Endothelial cell of umbilical vein (primary cell): ENCODE measurements at regions not wholly inside any gene's neighbourhood (a gene's known extent, or its start where the extent isn't known, plus 50 kb on each side); places are given as distances from the start of the nearest gene placed in this dataset.

ENCODE experiments used
- BruUV-seq: library from RNA; stranded (reverse); fragments of 400-500 nt; replicated peaks from 2 replicates; lab custom pipeline; 2021; lab: Mats Ljungman, UMichigan
- CTCF ChIA-PET: fragments of 300-600, 350-600 bp; sonication (Branson Sonifier 250); formaldehyde crosslinking; loops from one replicate; lab custom pipeline; 2021; ENCODE audit warnings: antibody characterized with exemption, inconsistent platforms; lab: Charles Lee
- POLR2A ChIA-PET: fragments of 300-600, 350-600 bp; sonication (Branson Sonifier 250); formaldehyde crosslinking; loops from one replicate; lab custom pipeline; 2021; ENCODE audit warnings: antibody characterized with exemption, inconsistent platforms; lab: Charles Lee
- DNase-seq: peaks from one replicate; pipeline ENCODE4 v3.0.0-alpha.2; 2011; ENCODE audit warnings: low read depth, low spot score
- FAIRE-seq: peaks from 2 replicates; lab custom pipeline; 2011; peaks lifted over from hg19 to GRCh38; lab: Jason Lieb, UNC
- H2AFZ ChIP-seq: 2 replicates; pipeline ENCODE4 v1.6.0; 2012; ENCODE audit warnings: low read depth, low read length, control low read depth, inconsistent platforms
- H3K27ac ChIP-seq: 2 replicates; pipeline ENCODE4 v1.5.1; 2011; ENCODE audit warnings: low read depth, mild to moderate bottlenecking, control low read depth, low read length, moderate library complexity; ENCODE audit not compliant: insufficient read depth
- H3K27me3 ChIP-seq, 2 experiments: 2 replicates each; pipeline versions ENCODE4 v1.6.0 to v1.6.1; 2011; ENCODE audit warnings: low read length in 2 of 2, mixed read lengths in 1 of 2; ENCODE audit not compliant: control insufficient read depth in 2 of 2, insufficient read depth in 2 of 2
- H3K36me3 ChIP-seq, 2 experiments: 2 replicates in 1 of 2; 3 replicates in 1 of 2; pipeline ENCODE4 v1.5.1; 2011; ENCODE audit warnings: low read length in 2 of 2, mild to moderate bottlenecking in 1 of 2, moderate library complexity in 1 of 2; ENCODE audit not compliant: control insufficient read depth in 2 of 2, insufficient read depth in 2 of 2; ENCODE audit errors: extremely low read depth in 1 of 2
- H3K4me1 ChIP-seq: 3 replicates; pipeline ENCODE4 v1.5.1; 2011; ENCODE audit warnings: mild to moderate bottlenecking, low read length; ENCODE audit not compliant: control insufficient read depth, insufficient read depth; ENCODE audit errors: extremely low read depth
- H3K4me2 ChIP-seq: 2 replicates; pipeline ENCODE4 v1.6.1; 2011; ENCODE audit warnings: low read length, control low read depth, mixed read lengths; ENCODE audit not compliant: insufficient read depth
- H3K4me3 ChIP-seq, 3 experiments: fragments of 200-600 bp in 1 of 3; sonication (generic), shearing (Covaris generic) in 1 of 3; replicated peaks in 1 of 3; 2 replicates each; pipeline ENCODE4 v1.5.1; 2011 to 2016; ENCODE audit warnings: control low read depth in 3 of 3, low read length in 3 of 3, mild to moderate bottlenecking in 2 of 3, inconsistent platforms in 1 of 3, low read depth in 1 of 3, moderate library complexity in 1 of 3; ENCODE audit not compliant: insufficient read depth in 1 of 3
- H3K79me2 ChIP-seq: 2 replicates; pipeline ENCODE4 v1.6.0; 2012; ENCODE audit warnings: low read length, inconsistent platforms; ENCODE audit not compliant: control insufficient read depth, insufficient read depth
- H3K9ac ChIP-seq: replicated peaks from 2 replicates; pipeline ENCODE3; 2011; ENCODE audit warnings: low read length, control low read depth; ENCODE audit not compliant: insufficient read depth; ENCODE audit errors: extremely low read depth
- H3K9me1 ChIP-seq: replicated peaks from 3 replicates; pipeline ENCODE4 v1.6.0; 2011; ENCODE audit warnings: mild to moderate bottlenecking, low read length; ENCODE audit not compliant: control insufficient read depth, insufficient read depth; ENCODE audit errors: extremely low read depth
- H3K9me3 ChIP-seq: replicated peaks from 2 replicates; pipeline ENCODE4 v1.5.1; 2012; ENCODE audit warnings: low read length, inconsistent platforms; ENCODE audit not compliant: control insufficient read depth, insufficient read depth
- H4K20me1 ChIP-seq: replicated peaks from 2 replicates; pipeline ENCODE3; 2011; ENCODE audit warnings: mild to moderate bottlenecking, low read length; ENCODE audit not compliant: control insufficient read depth, insufficient read depth; ENCODE audit errors: extremely low read depth
- CTCF ChIP-seq, 2 donors: IDR thresholded peaks; 1 replicate in 1 of 2; 2 replicates in 1 of 2; pipeline ENCODE4 v1.5.1; 2011; ENCODE audit warnings: low read length in 2 of 2, mild to moderate bottlenecking in 2 of 2, moderate library complexity in 2 of 2, control low read depth in 1 of 2, inconsistent platforms in 1 of 2, low read depth in 1 of 2; ENCODE audit not compliant: insufficient read depth in 1 of 2; ENCODE audit errors: extremely low read depth in 1 of 2
- EZH2 ChIP-seq: IDR thresholded peaks from 2 replicates; pipeline ENCODE4 v1.6.1; 2012; ENCODE audit warnings: borderline replicate concordance, low read depth, mild to moderate bottlenecking, moderate library complexity, low read length, inconsistent platforms; ENCODE audit not compliant: severe bottlenecking
- FOS ChIP-seq: IDR thresholded peaks from 2 replicates; pipeline ENCODE4 v1.6.1; 2011; ENCODE audit warnings: mild to moderate bottlenecking, low read length, moderate library complexity, borderline replicate concordance; ENCODE audit not compliant: insufficient read depth
- GATA2 ChIP-seq: IDR thresholded peaks from 2 replicates; pipeline ENCODE4 v1.7.0; 2011; ENCODE audit warnings: low read depth, mild to moderate bottlenecking, moderate library complexity, mixed read lengths, low read length; ENCODE audit not compliant: insufficient read length, insufficient read depth
- JUN ChIP-seq: IDR thresholded peaks from 2 replicates; pipeline ENCODE4 v1.6.1; 2011; ENCODE audit warnings: borderline replicate concordance, low read depth; ENCODE audit not compliant: insufficient read length, insufficient read depth
- MAX ChIP-seq: IDR thresholded peaks from 2 replicates; pipeline ENCODE4 v1.6.1; 2011; ENCODE audit not compliant: insufficient read depth, insufficient read length
- MYC ChIP-seq: IDR thresholded peaks from one replicate; pipeline ENCODE4 v1.6.1; 2011; ENCODE audit warnings: mild to moderate bottlenecking, low read depth, low read length
- POLR2A ChIP-seq: IDR thresholded peaks from 2 replicates; pipeline ENCODE4 v1.6.1; 2012; ENCODE audit warnings: low read depth, mild to moderate bottlenecking, control low read depth, low read length
- POLR2AphosphoS5 ChIP-seq: IDR thresholded peaks from 2 replicates; pipeline ENCODE4 v1.6.1; 2012; ENCODE audit warnings: low read depth, mild to moderate bottlenecking, control low read depth, low read length, moderate library complexity; ENCODE audit not compliant: insufficient read depth
- dilution Hi-C: fragments of 300-500 bp; cut with MboI; formaldehyde crosslinking; loops from one replicate; pipeline ENCODE4 v1.15.0; 2019; ENCODE audit warnings: low sequenced_read_pairs; ENCODE audit not compliant: extremely low pct_ligation_motif_present
- intact Hi-C: fragments of 100-400 bp; cut with micrococcal nuclease; formaldehyde crosslinking; loops from one replicate; pipeline ENCODE4 v1.10.0; 2022

- Histone ChIP-seq H2AFZ (no peak overlapping the region), H3K27ac (no peak overlapping the region), H3K79me2 (no peaks in the 10 kb centered on the region), H3K4me2 (no peak overlapping the region), H4K20me1 (no peaks in the 10 kb centered on the region), H3K27me3 (no peaks in the 10 kb centered on the region), H3K9ac (no peak overlapping the region), H3K4me3 (no peak overlapping the region), H3K4me1 (no peaks in the 10 kb centered on the region), H3K36me3 (no peaks in the 10 kb centered on the region), H3K9me1 (no peaks in the 10 kb centered on the region), H3K9me3 (no peaks in the 10 kb centered on the region)
- no TSS peak for BruUV-seq
- TF ChIP-seq JUN, result no peak
- no peak for TF ChIP-seq FOS
- TF ChIP-seq CTCF (IDR thresholded peaks at IDR 0.05; ENCODE audit: extremely low read depth in 1 of 2, insufficient read depth in 1 of 2, low read depth in 1 of 2, low read length in 2 of 2), result no peak
- TF ChIP-seq POLR2A, result no peak
- no peak for TF ChIP-seq MYC
- TF ChIP-seq GATA2, result no peak
- TF ChIP-seq MAX, result no peak
- no peak for TF ChIP-seq EZH2
- TF ChIP-seq POLR2AphosphoS5, result no peak
- ChIA-PET CTCF (no interaction called here), POLR2A (no interaction called here)
- dilution Hi-C loops (no loop called here), intact Hi-C loops (no loop called here)
- DNase-seq (no peak), FAIRE-seq (no peak)
These were observed 597.2 kb downstream of the LRRC70 start for GRCh38 chr5:63175850-63176249.
